Liver (tissue), 8 donors: ENCODE measurements at regions not wholly inside any gene's neighbourhood (a gene's known extent, or its start where the extent isn't known, plus 50 kb on each side); places are given as distances from the start of the nearest gene placed in this dataset.

Source experiments
- DNase-seq: peaks from one replicate; pipeline ENCODE4 v3.0.0-alpha.2; 2017; ENCODE audit warnings: low spot score
- H3K27ac ChIP-seq, 2 donors: one replicate each; pipeline ENCODE4 v1.7.0; 2013; ENCODE audit warnings: inconsistent platforms in 2 of 2, low read length in 2 of 2, control low read depth in 1 of 2, low read depth in 1 of 2, mild to moderate bottlenecking in 1 of 2
- H3K27me3 ChIP-seq, 4 donors: one replicate each; pipeline versions ENCODE4 v1.6.1 to v1.7.0; 2013; ENCODE audit warnings: low read length in 3 of 4, inconsistent platforms in 1 of 4, mild to moderate bottlenecking in 1 of 4, moderate library complexity in 1 of 4; ENCODE audit not compliant: control insufficient read depth in 4 of 4, insufficient read depth in 4 of 4
- H3K36me3 ChIP-seq, 4 donors: one replicate each; pipeline versions ENCODE4 v1.6.1 to v1.7.0; 2013; ENCODE audit warnings: low read length in 3 of 4, mild to moderate bottlenecking in 3 of 4, low read depth in 1 of 4, moderate library complexity in 1 of 4; ENCODE audit not compliant: control insufficient read depth in 4 of 4, insufficient read depth in 3 of 4
- H3K4me1 ChIP-seq, 4 donors: one replicate each; pipeline versions ENCODE4 v1.6.1 to v1.7.0; 2013; ENCODE audit warnings: low read length in 3 of 4, mild to moderate bottlenecking in 3 of 4, moderate library complexity in 1 of 4; ENCODE audit not compliant: control insufficient read depth in 4 of 4, insufficient read depth in 4 of 4
- H3K4me3 ChIP-seq, 3 donors: one replicate each; pipeline versions ENCODE4 v1.6.1 to v1.7.0; 2013; ENCODE audit warnings: low read length in 3 of 3, control low read depth in 1 of 3, low read depth in 1 of 3, mild to moderate bottlenecking in 1 of 3
- H3K9ac ChIP-seq, 2 donors: one replicate each; pipeline ENCODE4 v1.7.0; 2013; ENCODE audit warnings: low read length in 2 of 2, mild to moderate bottlenecking in 2 of 2, moderate library complexity in 2 of 2, control low read depth in 1 of 2, low read depth in 1 of 2
- H3K9me3 ChIP-seq, 4 donors: one replicate each; pipeline versions ENCODE4 v1.6.1 to v1.7.0; 2013; ENCODE audit warnings: low read length in 3 of 4; ENCODE audit not compliant: control insufficient read depth in 4 of 4
- ATF3 ChIP-seq: IDR thresholded peaks from 2 replicates; pipeline ENCODE4 v1.6.1; 2016; ENCODE audit warnings: antibody characterized with exemption
- CTCF ChIP-seq: fragments of 150-350 bp; IDR thresholded peaks from 2 replicates; pipeline ENCODE4 v1.5.1; 2017; ENCODE audit warnings: improper control_type of control experiment, low read depth, low read length; ENCODE audit not compliant: missing input control
- EGR1 ChIP-seq, 2 donors: IDR thresholded peaks; 2 replicates each; pipeline ENCODE4 v1.6.1; 2016 to 2018; ENCODE audit warnings: antibody characterized with exemption in 2 of 2, low read depth in 2 of 2
- FOXA1 ChIP-seq: IDR thresholded peaks from 2 replicates; pipeline ENCODE4 v1.6.1; 2016; ENCODE audit warnings: antibody characterized with exemption
- FOXA2 ChIP-seq: IDR thresholded peaks from 2 replicates; pipeline ENCODE4 v1.6.1; 2016; ENCODE audit warnings: antibody characterized with exemption
- GABPA ChIP-seq, 2 donors: IDR thresholded peaks in 1 of 2; conservative IDR thresholded peaks in 1 of 2; 2 replicates each; pipeline ENCODE4 v1.6.1; 2016; ENCODE audit warnings: antibody characterized with exemption in 2 of 2, mild to moderate bottlenecking in 1 of 2, moderate library complexity in 1 of 2
- HNF4A ChIP-seq, 2 donors: conservative IDR thresholded peaks; 2 replicates each; pipeline ENCODE4 v1.6.1; 2016; ENCODE audit warnings: antibody characterized with exemption in 2 of 2, mild to moderate bottlenecking in 2 of 2
- JUND ChIP-seq, 2 donors: IDR thresholded peaks; 2 replicates each; pipeline ENCODE4 v1.6.1; 2016; ENCODE audit warnings: antibody characterized with exemption in 2 of 2
- MAX ChIP-seq: IDR thresholded peaks from 2 replicates; pipeline ENCODE4 v1.6.1; 2016; ENCODE audit warnings: antibody characterized with exemption
- NR2F2 ChIP-seq: IDR thresholded peaks from 2 replicates; pipeline ENCODE4 v1.6.1; 2016; ENCODE audit warnings: antibody characterized with exemption
- RAD21 ChIP-seq, 2 donors: IDR thresholded peaks; 2 replicates each; pipeline ENCODE4 v1.6.1; 2016; ENCODE audit warnings: antibody characterized with exemption in 2 of 2, mild to moderate bottlenecking in 2 of 2
- REST ChIP-seq: IDR thresholded peaks from 2 replicates; pipeline ENCODE4 v1.6.1; 2016; ENCODE audit warnings: antibody characterized with exemption, mild to moderate bottlenecking
- RXRA ChIP-seq, 2 donors: IDR thresholded peaks; 2 replicates each; pipeline ENCODE4 v1.6.1; 2017 to 2018; ENCODE audit warnings: antibody characterized with exemption in 2 of 2, mild to moderate bottlenecking in 1 of 2
- SP1 ChIP-seq: IDR thresholded peaks from 2 replicates; pipeline ENCODE4 v1.6.1; 2018; ENCODE audit warnings: antibody characterized with exemption, mild to moderate bottlenecking
- TAF1 ChIP-seq: conservative IDR thresholded peaks from 2 replicates; pipeline ENCODE4 v1.6.1; 2016; ENCODE audit warnings: antibody characterized with exemption, mild to moderate bottlenecking
- YY1 ChIP-seq: IDR thresholded peaks from 2 replicates; pipeline ENCODE4 v1.6.1; 2016; ENCODE audit warnings: antibody characterized with exemption, mild to moderate bottlenecking
- WGBS: extraction: QIAGEN DNeasy Blood & Tissue Kit; methylation state at CpG from one replicate; pipeline ENCODE4 v1.1.7; 2013; 5-methylcytosine and 5-hydroxymethylcytosine counted together
- donor health status: healthy.
- donor health status: healthy.
- donor health status: healthy.
- donor health status: healthy.
- donor health status: healthy.

- TF ChIP-seq ATF3: no peak
- TF ChIP-seq TAF1: no peak
Observed at GRCh38 chr12:17056546-17056945, 450.6 kb upstream of the LMO3 start (continued).

GRCh38 chr12:17038923-17039322, 433.0 kb upstream of the LMO3 start:
- H3K4me3 ChIP-seq: no peak overlapping the region
- no peaks in the 10 kb centered on the region for H3K4me1 ChIP-seq
- TF ChIP-seq RXRA (IDR thresholded peaks at IDR 0.05) (no peak), SP1 (no peak), NR2F2 (no peak), EGR1 (IDR thresholded peaks at IDR 0.05; ENCODE audit: low read depth in 2 of 2) (no peak), YY1 (no peak), MAX (no peak), CTCF (no peak), GABPA (IDR thresholded peaks at IDR 0.05 in 1 of 2, conservative IDR thresholded peaks at IDR 0.05 in 1 of 2) (no peak)
- H3K36me3 ChIP-seq: no peaks in the 10 kb centered on the region
- H3K9me3 ChIP-seq: peaks cover 0 to 1% (median 0%) of the 10 kb centered on the region in 4 donors
- no peak overlapping the region for H3K27ac ChIP-seq
- DNase-seq: no peak
- H3K9ac ChIP-seq: no peak overlapping the region
- H3K27me3 ChIP-seq: no peaks in the 10 kb centered on the region

GRCh38 chr12:17035372-17035771, 429.4 kb upstream of the LMO3 start:
- Histone ChIP-seq H3K4me3 (no peak overlapping the region), H3K36me3 (no peaks in the 10 kb centered on the region), H3K4me1 (no peaks in the 10 kb centered on the region), H3K9ac (no peak overlapping the region), H3K9me3 (peaks cover 0 to 4% (median 2%) of the 10 kb centered on the region in 4 donors), H3K27me3 (no peaks in the 10 kb centered on the region), H3K27ac (no peak overlapping the region)
- TF ChIP-seq FOXA2 (no peak), RXRA (IDR thresholded peaks at IDR 0.05) (no peak), RAD21 (IDR thresholded peaks at IDR 0.05) (no peak), SP1 (no peak), GABPA (IDR thresholded peaks at IDR 0.05 in 1 of 2, conservative IDR thresholded peaks at IDR 0.05 in 1 of 2) (no peak), MAX (no peak), YY1 (no peak)
- WGBS: 77% methylated on average over 5 of the region's 5 CpGs
- DNase-seq: no peak

GRCh38 chr12:17030338-17030737, 424.4 kb upstream of the LMO3 start:
- Histone ChIP-seq H3K36me3 (no peaks in the 10 kb centered on the region), H3K4me1 (no peaks in the 10 kb centered on the region), H3K27me3 (no peaks in the 10 kb centered on the region), H3K9me3 (peaks cover 0 to 4% (median 1%) of the 10 kb centered on the region in 4 donors), H3K27ac (no peak overlapping the region), H3K4me3 (no peak overlapping the region), H3K9ac (no peak overlapping the region)
- WGBS: 11% methylated on average over 1 of the region's 1 CpG
- no peak for DNase-seq
- TF ChIP-seq JUND (IDR thresholded peaks at IDR 0.05) (no peak), GABPA (IDR thresholded peaks at IDR 0.05 in 1 of 2, conservative IDR thresholded peaks at IDR 0.05 in 1 of 2) (no peak), HNF4A (conservative IDR thresholded peaks at IDR 0.05) (no peak), REST (no peak), NR2F2 (no peak), FOXA1 (no peak), CTCF (no peak), ATF3 (no peak), RAD21 (IDR thresholded peaks at IDR 0.05) (no peak), EGR1 (IDR thresholded peaks at IDR 0.05; ENCODE audit: low read depth in 2 of 2) (no peak)
